OCI-LY7 (cell line): ENCODE measurements at regions not wholly inside any gene's neighbourhood (a gene's known extent, or its start where the extent isn't known, plus 50 kb on each side); places are given as distances from the start of the nearest gene placed in this dataset.

ENCODE experiments used
- CTCF ChIP-seq: fragments of 200-600 bp; sonication (generic); conservative IDR thresholded peaks from 2 replicates; pipeline ENCODE4 v1.5.1; 2014; ENCODE audit warnings: mild to moderate bottlenecking, antibody characterized with exemption, low read length, moderate library complexity, mixed read lengths
- EZH2phosphoT487 ChIP-seq: fragments of 200-600 bp; sonication (generic); IDR thresholded peaks from 2 replicates; pipeline ENCODE4 v1.6.1; 2018; ENCODE audit warnings: low read depth, borderline replicate concordance, mild to moderate bottlenecking, mixed run types, antibody characterized with exemption, low read length, moderate library complexity, mixed read lengths

GRCh38 chr2:235230821-235231601, 262.8 kb upstream of the AGAP1 start:
- TF ChIP-seq CTCF (no peak), EZH2phosphoT487 (no peak)
